ENCODE measurements at regions not wholly inside any gene's neighbourhood (a gene's known extent, or its start where the extent isn't known, plus 50 kb on each side); places are given as distances from the start of the nearest gene placed in this dataset.

DNA sequence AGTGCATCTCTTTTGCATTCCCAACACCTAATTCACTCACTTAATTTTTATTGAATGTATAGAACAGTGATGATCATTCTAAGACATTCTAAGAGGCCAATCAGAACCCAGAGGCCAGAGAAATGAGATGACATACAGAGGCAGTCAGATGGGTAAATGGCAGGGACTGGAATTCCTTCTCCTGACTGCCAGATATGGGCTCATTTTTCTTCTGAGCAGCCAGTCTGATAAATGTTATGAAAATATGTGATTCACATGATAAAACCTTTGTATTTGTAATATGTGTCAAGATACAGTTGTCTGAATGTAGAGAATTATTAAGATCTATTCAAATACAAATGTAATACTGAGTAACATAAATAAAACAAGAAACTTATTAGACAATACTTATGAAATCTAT is 277.8 kb downstream of the EPM2A start:
- H3K9ac ChIP-seq (ENCODE audit: low read length), result no peak overlapping the region
- H3K4me3 ChIP-seq (ENCODE audit: low read depth, low read length, poor library complexity, severe bottlenecking), result no peak overlapping the region
- H3F3A ChIP-seq (ENCODE audit: insufficient read depth, low read length), result no peaks in the 10 kb centered on the region
- no peaks in the 10 kb centered on the region for H4K20me1 ChIP-seq (ENCODE audit: insufficient read depth, low read length)
- TF ChIP-seq EZH2 (IDR thresholded peaks at IDR 0.05; ENCODE audit: borderline replicate concordance, low read length), result no peak
- TF ChIP-seq, protein P1, sequence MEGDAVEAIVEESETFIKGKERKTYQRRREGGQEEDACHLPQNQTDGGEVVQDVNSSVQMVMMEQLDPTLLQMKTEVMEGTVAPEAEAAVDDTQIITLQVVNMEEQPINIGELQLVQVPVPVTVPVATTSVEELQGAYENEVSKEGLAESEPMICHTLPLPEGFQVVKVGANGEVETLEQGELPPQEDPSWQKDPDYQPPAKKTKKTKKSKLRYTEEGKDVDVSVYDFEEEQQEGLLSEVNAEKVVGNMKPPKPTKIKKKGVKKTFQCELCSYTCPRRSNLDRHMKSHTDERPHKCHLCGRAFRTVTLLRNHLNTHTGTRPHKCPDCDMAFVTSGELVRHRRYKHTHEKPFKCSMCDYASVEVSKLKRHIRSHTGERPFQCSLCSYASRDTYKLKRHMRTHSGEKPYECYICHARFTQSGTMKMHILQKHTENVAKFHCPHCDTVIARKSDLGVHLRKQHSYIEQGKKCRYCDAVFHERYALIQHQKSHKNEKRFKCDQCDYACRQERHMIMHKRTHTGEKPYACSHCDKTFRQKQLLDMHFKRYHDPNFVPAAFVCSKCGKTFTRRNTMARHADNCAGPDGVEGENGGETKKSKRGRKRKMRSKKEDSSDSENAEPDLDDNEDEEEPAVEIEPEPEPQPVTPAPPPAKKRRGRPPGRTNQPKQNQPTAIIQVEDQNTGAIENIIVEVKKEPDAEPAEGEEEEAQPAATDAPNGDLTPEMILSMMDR (IDR thresholded peaks at IDR 0.05; ENCODE audit: low read length), result no peak
- H3K4me2 ChIP-seq (ENCODE audit: low read length), result no peak overlapping the region
- H3K27ac ChIP-seq (ENCODE audit: low read depth, low read length, poor library complexity, severe bottlenecking), result no peak overlapping the region
- no peaks in the 10 kb centered on the region for H3K9me2 ChIP-seq (ENCODE audit: low read depth, low read length)
- H3K36me3 ChIP-seq (ENCODE audit: insufficient read depth, low read length), result no peaks in the 10 kb centered on the region
- no peaks in the 10 kb centered on the region for H3K9me3 ChIP-seq (ENCODE audit: low read length)
- no peaks in the 10 kb centered on the region for H3K27me3 ChIP-seq (ENCODE audit: insufficient read depth, low read length)
- H2AFZ ChIP-seq (ENCODE audit: low read length), result no peak overlapping the region
- no peaks in the 10 kb centered on the region for H3K4me1 ChIP-seq (ENCODE audit: insufficient read depth, low read length, severe bottlenecking)
- no peaks in the 10 kb centered on the region for H3K79me2 ChIP-seq (ENCODE audit: insufficient read depth, low read length)

DNA sequence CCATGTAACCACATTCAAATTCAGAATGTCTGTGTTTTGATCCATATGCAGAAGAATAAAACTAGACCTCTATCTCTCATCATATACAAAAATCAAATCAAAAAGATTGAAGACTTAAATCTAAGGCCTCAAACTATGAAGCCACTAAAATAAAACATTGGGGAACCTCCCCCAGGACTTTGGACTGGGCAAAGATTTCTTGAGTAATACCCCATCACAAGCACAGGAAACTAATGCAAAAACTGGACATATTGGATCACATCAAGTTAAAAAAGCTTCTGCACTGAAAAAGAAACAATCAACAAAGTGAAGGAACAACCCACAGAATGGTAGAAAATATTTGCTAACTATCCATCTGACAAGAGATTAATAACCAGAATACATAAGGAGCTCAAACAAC is 266.8 kb downstream of the EPM2A start:
- no peaks in the 10 kb centered on the region for H4K20me1 ChIP-seq (ENCODE audit: insufficient read depth, low read length)
- H2AFZ ChIP-seq (ENCODE audit: low read length), result no peak overlapping the region
- TF ChIP-seq, protein P1 (IDR thresholded peaks at IDR 0.05; ENCODE audit: low read length), result no peak
- TF ChIP-seq EZH2 (IDR thresholded peaks at IDR 0.05; ENCODE audit: borderline replicate concordance, low read length), result no peak
- H3K36me3 ChIP-seq (ENCODE audit: insufficient read depth, low read length), result no peaks in the 10 kb centered on the region
- H3K9ac ChIP-seq (ENCODE audit: low read length), result no peak overlapping the region
- H3K4me2 ChIP-seq (ENCODE audit: low read length), result no peak overlapping the region
- no peak overlapping the region for H3K4me3 ChIP-seq (ENCODE audit: low read depth, low read length, poor library complexity, severe bottlenecking)
- no peaks in the 10 kb centered on the region for H3F3A ChIP-seq (ENCODE audit: insufficient read depth, low read length)
- H3K27ac ChIP-seq (ENCODE audit: low read depth, low read length, poor library complexity, severe bottlenecking), result no peak overlapping the region
- no peaks in the 10 kb centered on the region for H3K4me1 ChIP-seq (ENCODE audit: insufficient read depth, low read length, severe bottlenecking)
- H3K9me3 ChIP-seq (ENCODE audit: low read length), result no peaks in the 10 kb centered on the region
- H3K79me2 ChIP-seq (ENCODE audit: insufficient read depth, low read length), result no peaks in the 10 kb centered on the region
- no peaks in the 10 kb centered on the region for H3K27me3 ChIP-seq (ENCODE audit: insufficient read depth, low read length)
- H3K9me2 ChIP-seq (ENCODE audit: low read depth, low read length), result no peaks in the 10 kb centered on the region

DNA sequence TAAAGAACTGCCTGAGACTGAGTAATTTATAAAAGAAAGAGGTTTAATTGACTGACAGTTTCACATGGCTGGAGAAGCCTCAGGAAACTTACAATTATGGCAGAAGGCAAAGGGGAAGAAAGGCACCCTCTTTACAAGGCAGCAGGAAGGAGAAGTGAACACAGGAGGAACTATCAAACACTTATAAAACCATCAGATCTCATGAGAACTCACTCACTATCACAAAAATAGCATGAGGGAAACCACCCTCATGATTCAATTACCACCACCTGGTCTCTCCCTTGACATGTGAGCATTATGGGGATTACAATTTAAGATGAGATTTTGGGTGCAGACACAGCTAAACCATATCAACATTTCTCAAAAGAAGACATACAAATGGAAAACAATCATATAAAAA is 266.3 kb downstream of the EPM2A start:
- H3K79me2 ChIP-seq (ENCODE audit: insufficient read depth, low read length), result no peaks in the 10 kb centered on the region
- H3K4me3 ChIP-seq (ENCODE audit: low read depth, low read length, poor library complexity, severe bottlenecking), result no peak overlapping the region
- no peak overlapping the region for H2AFZ ChIP-seq (ENCODE audit: low read length)
- no peaks in the 10 kb centered on the region for H3K27me3 ChIP-seq (ENCODE audit: insufficient read depth, low read length)
- no peaks in the 10 kb centered on the region for H4K20me1 ChIP-seq (ENCODE audit: insufficient read depth, low read length)
- H3K9ac ChIP-seq (ENCODE audit: low read length), result no peak overlapping the region
- H3K4me2 ChIP-seq (ENCODE audit: low read length), result no peak overlapping the region
- H3K9me2 ChIP-seq (ENCODE audit: low read depth, low read length), result no peaks in the 10 kb centered on the region
- no peaks in the 10 kb centered on the region for H3K4me1 ChIP-seq (ENCODE audit: insufficient read depth, low read length, severe bottlenecking)
- no peak overlapping the region for H3K27ac ChIP-seq (ENCODE audit: low read depth, low read length, poor library complexity, severe bottlenecking)
- H3K36me3 ChIP-seq (ENCODE audit: insufficient read depth, low read length), result no peaks in the 10 kb centered on the region
- no peaks in the 10 kb centered on the region for H3F3A ChIP-seq (ENCODE audit: insufficient read depth, low read length)
- TF ChIP-seq EZH2 (IDR thresholded peaks at IDR 0.05; ENCODE audit: borderline replicate concordance, low read length), result no peak
- TF ChIP-seq, protein P1 (IDR thresholded peaks at IDR 0.05; ENCODE audit: low read length), result no peak
- no peaks in the 10 kb centered on the region for H3K9me3 ChIP-seq (ENCODE audit: low read length)

All from OCI-LY1 (cell line).